Bronchial epithelial cell (primary cell): ENCODE measurements at regions not wholly inside any gene's neighbourhood (a gene's known extent, or its start where the extent isn't known, plus 50 kb on each side); places are given as distances from the start of the nearest gene placed in this dataset.
A peak's percentile ranks its signal among the peaks of the same experiment; 100 is the strongest.

Experiments
- DNase-seq: peaks from one replicate; pipeline ENCODE4 v3.0.0-alpha.2; 2010; ENCODE audit warnings: low read depth
- FAIRE-seq: peaks from 2 replicates; lab custom pipeline; 2011; peaks lifted over from hg19 to GRCh38; lab: Jason Lieb, UNC
- H3K27me3 ChIP-seq: 2 replicates; pipeline ENCODE4 v1.5.1; 2011; ENCODE audit warnings: low read length; ENCODE audit not compliant: control insufficient read depth, insufficient read depth
- H3K36me3 ChIP-seq: 2 replicates; pipeline ENCODE4 v1.5.1; 2011; ENCODE audit warnings: low read length; ENCODE audit not compliant: control insufficient read depth, insufficient read depth
- H3K4me3 ChIP-seq: 2 replicates; pipeline ENCODE4 v1.5.1; 2011; ENCODE audit warnings: mild to moderate bottlenecking, low read depth, low read length, control low read depth
- CTCF ChIP-seq: IDR thresholded peaks from 2 replicates; pipeline ENCODE4 v1.5.1; 2011; ENCODE audit warnings: mild to moderate bottlenecking, moderate library complexity, low read length, control low read depth, inconsistent platforms; ENCODE audit not compliant: insufficient read depth, severe bottlenecking

GRCh38 chr11:106463796-106464201 is 386.3 kb downstream of the AASDHPPT start:
- no peak for FAIRE-seq
- TF ChIP-seq CTCF, result no peak
- Histone ChIP-seq H3K4me3 (no peak overlapping the region), H3K36me3 (no peaks in the 10 kb centered on the region), H3K27me3 (no peaks in the 10 kb centered on the region)
- no peak for DNase-seq

GRCh38 chr11:106464728-106465127 is 387.3 kb downstream of the AASDHPPT start:
- FAIRE-seq, result no peak
- Histone ChIP-seq H3K36me3 (no peaks in the 10 kb centered on the region), H3K27me3 (no peaks in the 10 kb centered on the region), H3K4me3 (no peak overlapping the region)
- TF ChIP-seq CTCF, result no peak
- DNase-seq, result peak; percentile 68

- FAIRE-seq (no peak), DNase-seq (peak; percentile 74)
- no peak overlapping the region for H3K4me3 ChIP-seq
- no peak for TF ChIP-seq CTCF
- H3K36me3 ChIP-seq, result no peaks in the 10 kb centered on the region
- H3K27me3 ChIP-seq, result no peaks in the 10 kb centered on the region
Measured at GRCh38 chr11:106466521-106467080, 389.1 kb downstream of the AASDHPPT start.

GRCh38 chr11:106467501-106467900 is 390.0 kb downstream of the AASDHPPT start:
- no peaks in the 10 kb centered on the region for H3K27me3 ChIP-seq
- no peak for TF ChIP-seq CTCF
- H3K4me3 ChIP-seq, result no peak overlapping the region
- FAIRE-seq (no peak), DNase-seq (no peak)
- no peaks in the 10 kb centered on the region for H3K36me3 ChIP-seq

GRCh38 chr11:106468086-106468485 is 390.6 kb downstream of the AASDHPPT start:
- no peak for FAIRE-seq
- Histone ChIP-seq H3K4me3 (no peak overlapping the region), H3K27me3 (no peaks in the 10 kb centered on the region), H3K36me3 (no peaks in the 10 kb centered on the region)
- TF ChIP-seq CTCF, result no peak
- peak; percentile 35 for DNase-seq

GRCh38 chr11:106468531-106468930 is 391.1 kb downstream of the AASDHPPT start:
- Histone ChIP-seq H3K27me3 (no peaks in the 10 kb centered on the region), H3K36me3 (no peaks in the 10 kb centered on the region), H3K4me3 (no peak overlapping the region)
- no peak for DNase-seq
- no peak for FAIRE-seq
- no peak for TF ChIP-seq CTCF
